Urothelium cell line (cell line): ENCODE measurements at regions not wholly inside any gene's neighbourhood (a gene's known extent, or its start where the extent isn't known, plus 50 kb on each side); places are given as distances from the start of the nearest gene placed in this dataset.
"Not testable (repeated sequence)": the region's sequence is repeated elsewhere in the genome, so short reads cannot be mapped to it uniquely, and the experiment has no call there.

Experiments
- DNase-seq: peaks from one replicate; pipeline ENCODE4 v3.0.0; 2011; ENCODE audit warnings: low spot score, mixed read lengths
- FAIRE-seq: peaks from 2 replicates; lab custom pipeline; 2011; peaks lifted over from hg19 to GRCh38; lab: Jason Lieb, UNC

- FAIRE-seq (no peak), DNase-seq (no peak)
Observed at GRCh38 chr3:167109746-167110145, 270.4 kb downstream of the ZBBX start.

GRCh38 chr3:167106456-167106855 is 273.6 kb downstream of the ZBBX start:
- FAIRE-seq (no peak), DNase-seq (no peak)

GRCh38 chr3:167102071-167102470 is 278.0 kb downstream of the ZBBX start:
- no peak for FAIRE-seq
- no peak for DNase-seq

- FAIRE-seq (no peak), DNase-seq (no peak)
Observed at GRCh38 chr3:167100651-167101050, 279.4 kb downstream of the ZBBX start.

GRCh38 chr3:167100200-167100599 is 279.9 kb downstream of the ZBBX start:
- FAIRE-seq (no peak), DNase-seq (no peak)

- FAIRE-seq: no peak
- no peak for DNase-seq
Observed at GRCh38 chr3:167095976-167096375, 284.1 kb downstream of the ZBBX start.

- FAIRE-seq: no peak
- DNase-seq: no peak
Observed at GRCh38 chr3:167094632-167095031, 285.5 kb downstream of the ZBBX start.

- DNase-seq (no peak), FAIRE-seq (no peak)
Observed at GRCh38 chr3:167091226-167091625, 288.9 kb downstream of the ZBBX start.

GRCh38 chr3:167084545-167084944 is 295.6 kb downstream of the ZBBX start:
- no peak for DNase-seq
- no peak for FAIRE-seq

- DNase-seq: peak; percentile 2
- FAIRE-seq: no peak
Observed at GRCh38 chr3:167078070-167078622, 302.0 kb downstream of the ZBBX start.

GRCh38 chr3:167067787-167068161 is 312.3 kb downstream of the ZBBX start:
- DNase-seq (no peak), FAIRE-seq (no peak)

- FAIRE-seq (no peak), DNase-seq (no peak)
Observed at GRCh38 chr3:167066977-167067786, 312.9 kb downstream of the ZBBX start.

- no peak for FAIRE-seq
Observed at GRCh38 chr3:167057581-167057980, 322.5 kb downstream of the ZBBX start.

GRCh38 chr3:167054926-167055325 is 325.2 kb downstream of the ZBBX start:
- DNase-seq (no peak), FAIRE-seq (no peak)

More at GRCh38 chr3:167057581-167057980, 322.5 kb downstream of the ZBBX start:
- DNase-seq: no peak

GRCh38 chr3:167051421-167051820 is 328.7 kb downstream of the ZBBX start:
- FAIRE-seq: no peak
- no peak for DNase-seq

GRCh38 chr3:167033866-167034265 is 346.2 kb downstream of the ZBBX start:
- DNase-seq (no peak), FAIRE-seq (no peak)

GRCh38 chr3:167032267-167032876 is 347.7 kb downstream of the ZBBX start:
- FAIRE-seq (no peak), DNase-seq (peak; percentile 9)

GRCh38 chr3:167031364-167032049 is 348.6 kb downstream of the ZBBX start:
- FAIRE-seq (no peak), DNase-seq (no peak)

GRCh38 chr3:167030082-167030725 is 349.9 kb downstream of the ZBBX start:
- FAIRE-seq: no peak
- no peak for DNase-seq

- not testable (repeated sequence) for DNase-seq, FAIRE-seq
Observed at GRCh38 chr3:167019503-167019902, 360.6 kb downstream of the ZBBX start.

- FAIRE-seq, DNase-seq: not testable (repeated sequence)
Observed at GRCh38 chr3:167018591-167019111, 361.4 kb downstream of the ZBBX start.
